DMS153 treated with DMSO at 0.1 percent for 48 hours (cell line): ENCODE measurements at regions not wholly inside any gene's neighbourhood (a gene's known extent, or its start where the extent isn't known, plus 50 kb on each side); places are given as distances from the start of the nearest gene placed in this dataset.

ENCODE experiments used
- DNase-seq: peaks from one replicate; lab custom pipeline; 2025; ENCODE audit not compliant: unreplicated experiment; lab: John Stamatoyannopoulos, UW

GRCh38 chr1:238241607-238242006 is 350.9 kb upstream of the ZP4 start:
- no peak for DNase-seq

- DNase-seq: no peak
Observed at GRCh38 chr1:238239343-238239742, 348.6 kb upstream of the ZP4 start.

GRCh38 chr1:238233966-238234365 is 343.2 kb upstream of the ZP4 start:
- no peak for DNase-seq

- DNase-seq: no peak
Observed at GRCh38 chr1:238232084-238232710, 341.5 kb upstream of the ZP4 start.

- DNase-seq: no peak
Observed at GRCh38 chr1:238226810-238227209, 336.1 kb upstream of the ZP4 start.

GRCh38 chr1:238223076-238223640 is 332.4 kb upstream of the ZP4 start:
- no peak for DNase-seq

- no peak for DNase-seq
Observed at GRCh38 chr1:238221738-238222137, 331.0 kb upstream of the ZP4 start.

- no peak for DNase-seq
Observed at GRCh38 chr1:238214449-238214848, 323.7 kb upstream of the ZP4 start.

GRCh38 chr1:238205045-238205662 is 314.4 kb upstream of the ZP4 start:
- DNase-seq: no peak

GRCh38 chr1:238201992-238202391 is 311.3 kb upstream of the ZP4 start:
- DNase-seq: no peak

GRCh38 chr1:238199325-238199724 is 308.6 kb upstream of the ZP4 start:
- DNase-seq: no peak

- no peak for DNase-seq
Observed at GRCh38 chr1:238196516-238196915, 305.8 kb upstream of the ZP4 start.

- DNase-seq: no peak
Observed at GRCh38 chr1:238191170-238191569, 300.4 kb upstream of the ZP4 start.

GRCh38 chr1:238187575-238187949 is 296.8 kb upstream of the ZP4 start:
- no peak for DNase-seq

- DNase-seq: no peak
Observed at GRCh38 chr1:238186887-238187574, 296.3 kb upstream of the ZP4 start.

GRCh38 chr1:238177960-238178645 is 287.4 kb upstream of the ZP4 start:
- no peak for DNase-seq

- DNase-seq: no peak
Observed at GRCh38 chr1:238177351-238177750, 286.6 kb upstream of the ZP4 start.

- DNase-seq: no peak
Observed at GRCh38 chr1:238176441-238176840, 285.7 kb upstream of the ZP4 start.

GRCh38 chr1:238171985-238172384 is 281.3 kb upstream of the ZP4 start:
- DNase-seq: no peak

- DNase-seq: no peak
Observed at GRCh38 chr1:238161955-238162354, 271.2 kb upstream of the ZP4 start.

GRCh38 chr1:238153939-238154338 is 263.2 kb upstream of the ZP4 start:
- no peak for DNase-seq

GRCh38 chr1:238153253-238153652 is 262.5 kb upstream of the ZP4 start:
- DNase-seq: no peak
